Neural progenitor cell (in vitro differentiated cells): ENCODE measurements at regions not wholly inside any gene's neighbourhood (a gene's known extent, or its start where the extent isn't known, plus 50 kb on each side); places are given as distances from the start of the nearest gene placed in this dataset.

Experiments
- DNase-seq: peaks from one replicate; pipeline ENCODE4 v3.0.0-alpha.2; 2016; ENCODE audit warnings: low spot score
- H2AFZ ChIP-seq: fragments of 200-600 bp; sonication (generic); replicated peaks from 2 replicates; pipeline ENCODE4 v1.6.1; 2016; ENCODE audit warnings: antibody characterized with exemption
- H3F3A ChIP-seq: fragments of 200-600 bp; sonication (generic); 2 replicates; pipeline ENCODE4 v1.6.1; 2016; ENCODE audit warnings: antibody characterized with exemption, low read depth
- H3K27ac ChIP-seq: fragments of 200-600 bp; sonication (generic); 2 replicates; pipeline ENCODE4 v1.5.1; 2016; ENCODE audit warnings: mild to moderate bottlenecking
- H3K27me3 ChIP-seq: fragments of 200-600 bp; sonication (generic); 2 replicates; pipeline ENCODE4 v1.6.1; 2016; ENCODE audit warnings: mild to moderate bottlenecking, moderate library complexity
- H3K36me3 ChIP-seq: fragments of 200-600 bp; sonication (generic); 2 replicates; pipeline ENCODE4 v1.5.1; 2016
- H3K4me1 ChIP-seq: fragments of 200-600 bp; sonication (generic); 2 replicates; pipeline ENCODE4 v1.6.1; 2016; ENCODE audit warnings: mixed run types
- H3K4me2 ChIP-seq: fragments of 200-600 bp; sonication (generic); 2 replicates; pipeline ENCODE4 v1.6.1; 2016
- H3K4me3 ChIP-seq: fragments of 200-600 bp; sonication (generic); 2 replicates; pipeline ENCODE4 v1.5.1; 2016
- H3K79me2 ChIP-seq: fragments of 200-600 bp; sonication (generic); 2 replicates; pipeline ENCODE4 v1.6.1; 2016; ENCODE audit warnings: low read depth
- H3K9ac ChIP-seq: fragments of 200-600 bp; sonication (generic); 2 replicates; pipeline ENCODE4 v1.6.1; 2016
- H3K9me3 ChIP-seq: fragments of 200-600 bp; sonication (generic); 2 replicates; pipeline ENCODE4 v1.5.1; 2016; ENCODE audit warnings: low read depth
- H4K20me1 ChIP-seq: fragments of 200-600 bp; sonication (generic); 2 replicates; pipeline ENCODE4 v1.6.1; 2016; ENCODE audit warnings: low read depth
- H3K27ac Mint-ChIP-seq: 3 replicates; pipeline ENCODE4 v1.8.0; 2021; ENCODE audit warnings: mixed read lengths
- H3K27me3 Mint-ChIP-seq: 2 replicates; pipeline ENCODE4 v1.8.0; 2022; ENCODE audit warnings: low read depth, mild to moderate bottlenecking, inconsistent platforms, moderate library complexity, mixed read lengths; ENCODE audit not compliant: insufficient read depth
- H3K36me3 Mint-ChIP-seq: 3 replicates; pipeline ENCODE4 v1.8.0; 2021; ENCODE audit warnings: mixed read lengths
- H3K4me1 Mint-ChIP-seq: 3 replicates; pipeline ENCODE4 v1.8.0; 2021; ENCODE audit warnings: mixed read lengths
- H3K4me3 Mint-ChIP-seq: 3 replicates; pipeline ENCODE4 v1.8.0; 2021; ENCODE audit warnings: mild to moderate bottlenecking, moderate library complexity, mixed read lengths
- H3K9me3 Mint-ChIP-seq: 3 replicates; pipeline ENCODE4 v1.8.0; 2020; ENCODE audit warnings: mixed read lengths
- EZH2 ChIP-seq: fragments of 200-600 bp; sonication (generic); IDR thresholded peaks from 2 replicates; pipeline ENCODE4 v1.6.1; 2017; ENCODE audit warnings: antibody characterized with exemption, mild to moderate bottlenecking, moderate library complexity
- EZH2phosphoT487 ChIP-seq: fragments of 200-600 bp; sonication (generic); IDR thresholded peaks from 2 replicates; pipeline ENCODE4 v1.6.1; 2017; ENCODE audit warnings: antibody characterized with exemption
- TF ChIP-seq, protein P1 (sequence below): fragments of 200-600 bp; sonication (generic); IDR thresholded peaks from 2 replicates; pipeline ENCODE4 v1.5.1; 2017; ENCODE audit warnings: antibody characterized with exemption, mild to moderate bottlenecking

DNA sequence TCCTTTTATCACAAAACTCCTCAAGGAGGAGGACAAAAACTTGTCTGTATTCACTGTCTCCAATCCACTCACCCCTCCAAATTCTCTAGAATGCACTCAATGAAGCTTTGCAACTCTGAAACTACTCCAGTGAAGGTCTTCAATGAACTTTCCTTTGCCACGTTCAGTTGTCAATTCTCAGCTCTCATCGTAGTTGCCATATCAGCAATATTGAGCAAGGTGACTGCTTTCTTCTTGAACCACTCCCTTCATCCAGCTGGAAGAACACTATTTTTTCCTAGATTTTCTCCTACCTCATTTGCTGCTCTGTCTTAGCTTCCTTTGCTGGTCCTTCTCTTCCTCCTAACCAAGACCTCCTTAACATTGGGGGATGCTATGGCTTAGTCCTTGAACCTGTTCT is 191.8 kb downstream of the KDR start:
- no peaks in the 10 kb centered on the region for H3K9me3 Mint-ChIP-seq
- H3K9me3 ChIP-seq = no peaks in the 10 kb centered on the region
- no peak overlapping the region for H3K4me3 ChIP-seq
- H3K4me3 Mint-ChIP-seq = no peak overlapping the region
- H3K4me2 ChIP-seq = no peak overlapping the region
- no peaks in the 10 kb centered on the region for H3F3A ChIP-seq
- H3K4me1 Mint-ChIP-seq = peaks cover 9% of the 10 kb centered on the region
- no peaks in the 10 kb centered on the region for H4K20me1 ChIP-seq
- no peaks in the 10 kb centered on the region for H3K27me3 ChIP-seq
- TF ChIP-seq EZH2phosphoT487 (no peak), EZH2 (no peak)
- TF ChIP-seq, protein P1, sequence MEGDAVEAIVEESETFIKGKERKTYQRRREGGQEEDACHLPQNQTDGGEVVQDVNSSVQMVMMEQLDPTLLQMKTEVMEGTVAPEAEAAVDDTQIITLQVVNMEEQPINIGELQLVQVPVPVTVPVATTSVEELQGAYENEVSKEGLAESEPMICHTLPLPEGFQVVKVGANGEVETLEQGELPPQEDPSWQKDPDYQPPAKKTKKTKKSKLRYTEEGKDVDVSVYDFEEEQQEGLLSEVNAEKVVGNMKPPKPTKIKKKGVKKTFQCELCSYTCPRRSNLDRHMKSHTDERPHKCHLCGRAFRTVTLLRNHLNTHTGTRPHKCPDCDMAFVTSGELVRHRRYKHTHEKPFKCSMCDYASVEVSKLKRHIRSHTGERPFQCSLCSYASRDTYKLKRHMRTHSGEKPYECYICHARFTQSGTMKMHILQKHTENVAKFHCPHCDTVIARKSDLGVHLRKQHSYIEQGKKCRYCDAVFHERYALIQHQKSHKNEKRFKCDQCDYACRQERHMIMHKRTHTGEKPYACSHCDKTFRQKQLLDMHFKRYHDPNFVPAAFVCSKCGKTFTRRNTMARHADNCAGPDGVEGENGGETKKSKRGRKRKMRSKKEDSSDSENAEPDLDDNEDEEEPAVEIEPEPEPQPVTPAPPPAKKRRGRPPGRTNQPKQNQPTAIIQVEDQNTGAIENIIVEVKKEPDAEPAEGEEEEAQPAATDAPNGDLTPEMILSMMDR = no peak
- H3K27ac ChIP-seq = no peak overlapping the region
- H3K79me2 ChIP-seq = no peaks in the 10 kb centered on the region
- no peak overlapping the region for H2AFZ ChIP-seq
- H3K27me3 Mint-ChIP-seq = peaks cover 2% of the 10 kb centered on the region
- no peak overlapping the region for H3K9ac ChIP-seq
- H3K4me1 ChIP-seq = peaks cover 7% of the 10 kb centered on the region
- no peaks in the 10 kb centered on the region for H3K36me3 ChIP-seq
- no peak overlapping the region for H3K27ac Mint-ChIP-seq
- H3K36me3 Mint-ChIP-seq = no peaks in the 10 kb centered on the region
- DNase-seq = no peak

DNA sequence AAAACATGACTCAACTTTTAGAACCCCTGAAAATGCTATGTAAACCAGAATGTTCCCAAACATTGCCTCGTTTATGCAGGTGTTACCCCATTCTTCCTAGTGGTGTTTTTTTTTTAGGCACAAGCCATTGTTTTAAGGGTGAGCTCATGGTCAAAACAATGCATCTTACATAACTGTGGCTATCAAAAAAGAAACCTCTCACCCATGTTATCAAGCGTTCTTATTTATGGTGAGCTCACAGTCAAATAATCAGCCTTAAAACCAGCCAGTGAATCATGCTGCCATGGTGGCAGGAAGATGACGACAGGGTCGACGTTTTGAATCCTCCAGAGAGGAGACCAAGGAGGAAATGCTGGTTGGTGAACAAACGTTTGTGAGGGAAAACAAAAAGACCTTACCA is 195.2 kb downstream of the KDR start:
- Histone ChIP-seq H3K27ac (no peak overlapping the region), H3K79me2 (no peaks in the 10 kb centered on the region), H3K4me1 (peaks cover 3% of the 10 kb centered on the region), H2AFZ (no peak overlapping the region), H3K4me3 (no peak overlapping the region), H3K36me3 (no peaks in the 10 kb centered on the region), H3K9ac (no peak overlapping the region), H3K27me3 (no peaks in the 10 kb centered on the region), H3K9me3 (no peaks in the 10 kb centered on the region), H3K4me2 (no peak overlapping the region), H3F3A (no peaks in the 10 kb centered on the region), H4K20me1 (no peaks in the 10 kb centered on the region)
- no peak for DNase-seq
- TF ChIP-seq EZH2phosphoT487 (no peak), EZH2 (no peak)
- TF ChIP-seq, protein P1 = no peak
- H3K4me3 Mint-ChIP-seq = no peak overlapping the region
- no peak overlapping the region for H3K27ac Mint-ChIP-seq
- peaks cover 4% of the 10 kb centered on the region for H3K27me3 Mint-ChIP-seq
- H3K36me3 Mint-ChIP-seq = no peaks in the 10 kb centered on the region
- H3K9me3 Mint-ChIP-seq = peaks cover 3% of the 10 kb centered on the region
- no peaks in the 10 kb centered on the region for H3K4me1 Mint-ChIP-seq

DNA sequence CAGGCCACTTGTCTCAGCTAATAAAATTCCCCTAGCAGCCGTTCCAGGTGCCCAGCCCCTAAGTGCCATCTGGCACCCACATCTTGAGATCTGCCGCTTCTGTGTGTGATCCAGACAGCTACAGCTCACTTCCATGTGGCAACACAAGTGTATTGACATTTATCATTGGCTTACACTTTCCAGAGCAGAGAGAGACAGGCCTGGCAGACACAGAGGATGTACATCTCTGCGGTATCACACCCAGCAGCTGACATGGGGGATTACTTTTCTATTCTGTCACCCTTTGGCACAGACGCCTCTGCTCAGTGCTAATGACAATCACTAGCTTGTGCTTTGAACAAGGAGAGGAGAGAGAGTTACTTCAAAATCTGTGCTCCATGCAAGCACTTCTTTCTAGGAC is 195.9 kb downstream of the KDR start:
- Histone ChIP-seq H3K9ac (no peak overlapping the region), H3K4me1 (peaks cover 2% of the 10 kb centered on the region), H3K9me3 (no peaks in the 10 kb centered on the region), H3K27me3 (no peaks in the 10 kb centered on the region), H4K20me1 (no peaks in the 10 kb centered on the region), H3K4me3 (no peak overlapping the region), H3K4me2 (no peak overlapping the region), H2AFZ (peak overlapping the region; percentile 1), H3K27ac (no peak overlapping the region), H3F3A (no peaks in the 10 kb centered on the region), H3K79me2 (no peaks in the 10 kb centered on the region), H3K36me3 (no peaks in the 10 kb centered on the region)
- H3K4me3 Mint-ChIP-seq = no peak overlapping the region
- no peak overlapping the region for H3K27ac Mint-ChIP-seq
- peaks cover 4% of the 10 kb centered on the region for H3K27me3 Mint-ChIP-seq
- H3K9me3 Mint-ChIP-seq = peaks cover 7% of the 10 kb centered on the region
- H3K4me1 Mint-ChIP-seq = no peaks in the 10 kb centered on the region
- TF ChIP-seq, protein P1 = no peak
- TF ChIP-seq EZH2 (no peak), EZH2phosphoT487 (no peak)
- no peak for DNase-seq
- H3K36me3 Mint-ChIP-seq = no peaks in the 10 kb centered on the region

DNA sequence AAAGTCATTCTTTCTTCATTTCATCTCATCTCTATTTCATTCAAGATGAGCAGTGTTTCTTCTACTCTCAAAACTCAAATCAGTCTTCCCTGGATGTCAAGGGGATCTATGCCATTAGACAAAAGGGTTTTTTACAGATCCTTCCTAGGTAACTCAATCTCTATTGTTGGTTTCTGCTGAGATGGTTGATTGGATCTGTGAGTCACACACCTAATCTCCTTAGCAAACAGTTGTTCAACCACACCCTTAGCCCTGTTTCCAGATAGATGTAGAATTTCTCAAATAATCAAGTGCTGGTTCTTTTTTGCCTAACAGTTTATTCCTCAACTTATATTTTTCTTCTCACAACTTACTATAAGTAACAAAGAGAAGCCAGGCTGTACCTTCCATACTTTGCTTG is 200.5 kb downstream of the KDR start:
- Histone ChIP-seq H3K4me3 (no peak overlapping the region), H3K27me3 (no peaks in the 10 kb centered on the region), H3K79me2 (no peaks in the 10 kb centered on the region), H2AFZ (no peak overlapping the region), H3K36me3 (no peaks in the 10 kb centered on the region), H3K4me1 (no peaks in the 10 kb centered on the region), H3K9ac (no peak overlapping the region), H3F3A (no peaks in the 10 kb centered on the region), H4K20me1 (no peaks in the 10 kb centered on the region), H3K9me3 (no peaks in the 10 kb centered on the region), H3K4me2 (no peak overlapping the region), H3K27ac (no peak overlapping the region)
- Mint-ChIP-seq H3K36me3 (no peaks in the 10 kb centered on the region), H3K4me3 (no peak overlapping the region), H3K27ac (no peak overlapping the region), H3K27me3 (peaks cover 4% of the 10 kb centered on the region), H3K9me3 (peaks cover 16% of the 10 kb centered on the region), H3K4me1 (peaks cover 2% of the 10 kb centered on the region)
- DNase-seq = no peak
- no peak for TF ChIP-seq EZH2
- TF ChIP-seq, protein P1 = no peak
- no peak for TF ChIP-seq EZH2phosphoT487
